HG03521 (cell line): ENCODE measurements at regions not wholly inside any gene's neighbourhood (a gene's known extent, or its start where the extent isn't known, plus 50 kb on each side); places are given as distances from the start of the nearest gene placed in this dataset.
"Not testable (repeated sequence)": the region's sequence is repeated elsewhere in the genome, so short reads cannot be mapped to it uniquely, and the experiment has no call there.

Experiments
- ATAC-seq: cut with Tn5 transposase; IDR thresholded peaks from one replicate; pipeline ENCODE4 v1.9.1; 2021; ENCODE audit warnings: mild to moderate bottlenecking, moderate library complexity; ENCODE audit not compliant: unreplicated experiment

DNA sequence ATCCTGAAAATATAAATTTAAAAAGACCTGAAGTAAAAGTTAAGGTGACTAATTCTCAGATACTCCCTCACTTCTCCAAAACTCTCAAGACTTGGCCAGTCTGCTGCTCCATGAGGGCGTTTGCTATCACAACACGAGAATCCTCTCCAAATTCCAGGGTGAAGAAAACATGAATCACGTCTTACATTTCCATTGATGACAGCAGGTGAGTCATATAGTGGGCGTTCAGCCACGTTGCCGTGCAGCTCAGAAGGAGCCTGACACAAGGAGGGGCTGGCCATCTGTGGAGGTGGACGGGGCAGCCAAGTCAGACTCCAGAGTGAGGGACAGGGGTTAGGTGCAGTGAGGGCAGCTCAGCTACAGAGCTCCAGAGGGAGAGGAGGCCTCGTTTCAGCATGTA is 555.1 kb upstream of the ADAMTS16 start:
- no peak for ATAC-seq

DNA sequence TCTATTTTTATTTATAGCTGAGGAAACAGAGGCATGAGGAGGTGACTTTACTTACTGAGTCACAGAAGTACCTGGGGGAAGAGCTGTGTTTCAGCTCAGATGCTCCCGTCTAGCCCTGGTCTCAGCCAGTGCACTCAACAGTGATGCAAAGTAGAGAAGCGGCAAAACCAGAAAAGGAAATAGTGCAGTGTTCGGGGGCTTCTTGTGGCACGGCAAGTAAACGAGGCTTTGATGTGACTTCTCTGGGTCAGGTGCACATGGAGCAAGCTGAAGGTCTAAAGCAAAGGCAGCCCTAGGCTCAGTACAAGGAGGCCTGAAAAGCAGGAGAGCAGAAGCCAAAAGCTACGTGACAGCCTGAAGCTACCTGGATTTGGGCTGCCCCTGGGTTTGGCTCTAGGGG is 526.7 kb upstream of the ADAMTS16 start:
- no peak for ATAC-seq

DNA sequence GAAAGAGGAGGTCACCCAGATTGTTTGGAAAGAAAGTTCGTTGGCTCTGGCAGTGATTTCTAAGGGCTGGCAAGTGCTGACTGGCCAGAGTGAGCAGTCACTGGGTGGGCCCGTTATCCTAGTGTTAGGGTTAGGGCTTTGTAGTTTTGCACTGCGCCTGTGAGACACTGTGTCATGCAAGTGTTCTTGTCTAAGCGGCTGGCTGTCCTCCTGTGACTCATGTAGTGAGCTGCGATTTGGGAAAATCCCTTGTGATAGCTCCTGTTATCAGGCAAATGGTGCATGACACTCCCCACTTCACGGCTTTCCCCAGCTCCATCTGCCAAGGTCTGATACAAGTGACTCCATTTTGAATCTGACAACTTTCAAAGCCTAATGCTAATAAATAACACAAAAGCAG is 526.0 kb upstream of the ADAMTS16 start:
- ATAC-seq = no peak

DNA sequence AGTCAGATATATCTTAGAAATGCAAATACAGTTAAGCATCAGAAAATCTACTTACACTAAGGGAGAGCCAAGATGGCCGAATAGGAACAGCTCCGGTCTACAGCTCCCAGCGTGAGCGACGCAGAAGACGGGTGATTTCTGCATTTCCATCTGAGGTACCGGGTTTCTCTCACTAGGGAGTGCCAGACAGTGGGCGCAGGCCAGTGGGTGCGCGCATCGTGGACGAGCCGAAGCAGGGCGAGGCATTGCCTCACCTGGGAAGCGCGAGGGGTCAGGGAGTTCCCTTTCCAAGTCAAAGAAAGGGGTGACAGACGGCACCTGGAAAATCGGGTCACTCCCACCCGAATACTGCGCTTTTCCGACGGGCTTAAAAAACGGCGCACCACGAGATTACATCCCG is 524.8 kb upstream of the ADAMTS16 start:
- not testable (repeated sequence) for ATAC-seq

DNA sequence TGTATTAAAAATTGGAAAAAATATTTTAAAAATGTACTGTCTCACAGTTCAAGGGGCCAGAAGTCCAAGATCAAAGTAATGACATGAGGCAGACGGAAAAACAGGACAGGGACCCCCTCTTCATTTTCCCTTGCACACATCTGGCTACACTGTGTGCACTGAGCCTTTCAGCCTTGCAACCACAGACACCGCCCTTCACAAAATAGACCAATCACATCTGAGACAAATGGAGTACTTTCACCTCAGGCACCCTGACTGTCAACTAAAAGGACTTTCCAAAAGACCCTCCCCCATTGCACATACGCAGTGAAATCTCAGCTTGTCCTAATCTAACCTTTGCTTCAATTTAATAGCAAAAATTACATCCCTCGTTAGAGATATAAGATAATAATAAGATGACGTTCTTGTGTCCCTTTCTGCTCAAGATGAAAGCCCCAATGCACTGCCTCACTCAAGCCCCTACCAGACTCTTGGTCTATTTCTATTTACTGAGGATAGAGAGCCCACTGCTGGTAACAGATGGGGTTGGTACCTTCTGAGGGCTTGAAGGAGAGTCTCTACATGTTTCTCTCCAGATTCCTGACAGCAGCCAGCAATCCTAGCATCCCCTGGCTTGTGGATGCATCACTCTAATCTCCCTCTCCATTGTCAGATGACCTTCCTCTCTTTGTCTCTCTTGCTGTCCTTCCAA is 514.8 kb upstream of the ADAMTS16 start:
- no peak for ATAC-seq

DNA sequence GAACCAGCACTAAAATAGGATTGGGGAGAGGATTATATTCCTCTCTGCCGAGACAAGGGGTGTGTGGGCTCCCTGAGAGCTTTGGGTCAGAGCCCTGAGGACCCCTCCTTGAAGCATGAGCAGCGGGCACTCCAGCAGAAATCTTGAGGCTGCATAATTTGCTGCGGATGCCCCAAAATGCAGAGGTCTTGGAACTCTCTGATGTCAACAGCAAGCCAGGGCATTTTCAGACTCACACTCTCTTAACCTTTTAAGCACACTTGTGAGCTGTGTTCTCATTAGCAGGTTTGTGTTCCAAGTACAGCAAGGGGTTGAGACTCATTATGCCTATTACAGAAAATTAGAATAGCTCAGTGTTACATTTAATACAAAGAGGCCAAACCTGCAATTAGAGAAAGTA is 513.0 kb upstream of the ADAMTS16 start:
- ATAC-seq = no peak

DNA sequence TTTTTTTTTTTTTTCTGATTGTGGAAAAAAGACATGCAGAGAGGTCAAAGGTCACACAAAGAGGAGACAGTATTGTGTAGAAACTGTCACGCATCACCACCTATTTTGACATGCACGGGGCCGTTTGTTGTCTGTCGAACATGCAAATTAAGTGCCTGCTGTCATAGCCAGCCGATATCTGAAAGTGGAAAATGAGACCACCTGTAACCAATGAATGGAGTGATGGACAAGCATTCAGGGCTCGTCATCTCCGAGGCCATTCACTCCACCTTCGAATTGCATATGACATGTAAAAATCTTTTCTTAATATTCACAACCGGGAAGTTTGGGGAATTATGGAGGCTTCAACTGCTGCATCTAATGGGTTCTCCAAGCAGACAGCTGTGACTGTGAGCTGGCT is 512.2 kb upstream of the ADAMTS16 start:
- no peak for ATAC-seq

DNA sequence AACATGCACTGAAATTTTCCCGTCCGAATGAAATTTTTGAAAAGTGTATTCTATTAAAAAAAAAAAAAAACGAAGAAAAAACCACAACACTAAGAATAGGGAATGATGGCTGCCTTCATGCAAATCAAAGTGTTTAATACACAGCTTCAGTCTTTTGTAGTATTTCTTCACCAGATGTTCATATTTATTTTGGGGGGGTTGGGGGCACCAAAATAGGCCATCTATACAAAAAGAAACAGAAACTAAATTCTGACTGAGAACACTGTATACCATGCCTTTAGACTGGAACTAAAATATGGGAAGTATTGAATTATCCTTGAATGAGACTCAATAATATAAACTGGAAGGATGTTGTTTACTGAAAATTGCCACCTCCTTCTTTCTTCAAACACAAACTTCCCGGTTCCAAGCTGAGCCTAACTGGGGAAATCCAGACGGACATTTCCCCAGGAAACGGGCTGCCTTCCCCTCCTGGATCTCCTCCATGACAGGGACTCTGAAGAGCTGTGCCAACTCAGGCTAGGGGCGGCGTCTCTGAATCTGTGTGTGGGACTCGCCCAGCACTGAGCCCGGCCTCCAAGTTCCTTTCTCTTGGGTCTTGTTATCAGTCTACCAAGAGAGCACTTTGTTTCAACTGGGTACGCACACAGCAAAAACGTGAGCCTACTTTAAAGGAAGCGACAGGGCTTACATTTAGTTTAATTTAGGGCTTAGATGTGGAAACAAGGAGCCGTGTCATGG is 511.3 kb upstream of the ADAMTS16 start:
- ATAC-seq = no peak

DNA sequence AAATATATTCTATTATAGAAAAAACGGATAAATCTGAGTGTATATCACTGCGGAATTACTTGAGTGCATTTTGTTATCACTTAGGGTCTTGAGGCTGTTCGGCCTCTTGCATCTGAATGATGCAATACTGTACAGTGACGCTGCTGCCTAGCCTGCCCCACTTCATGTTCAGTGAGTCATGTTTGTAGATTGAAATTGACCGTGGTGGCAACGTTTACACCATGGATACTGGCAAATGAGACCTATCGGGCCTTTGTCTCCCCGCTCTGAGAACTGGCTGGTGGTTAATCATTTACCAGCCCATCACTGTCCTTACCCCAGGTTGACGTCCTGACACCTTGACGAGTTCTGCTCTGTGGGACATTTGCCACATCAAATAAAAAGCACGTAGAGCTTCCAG is 510.1 kb upstream of the ADAMTS16 start:
- no peak for ATAC-seq

DNA sequence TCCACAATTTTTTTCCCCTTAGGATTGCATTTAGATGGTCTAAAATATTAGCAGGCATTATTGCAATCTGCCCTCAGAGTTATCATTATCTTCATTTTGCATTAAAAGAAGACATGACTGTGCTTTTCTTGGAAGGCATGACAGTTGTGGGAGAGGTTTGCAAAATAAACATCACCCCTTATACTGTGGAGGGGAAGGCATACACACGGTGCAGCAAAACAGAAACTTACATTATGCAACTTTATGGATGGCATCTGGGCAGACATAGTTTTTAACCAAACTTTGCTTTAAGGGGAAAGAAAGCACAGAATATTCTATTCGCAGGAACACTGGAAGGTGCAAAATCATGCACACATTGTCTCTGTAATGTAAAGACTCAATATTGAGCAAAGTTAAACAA is 505.8 kb upstream of the ADAMTS16 start:
- ATAC-seq = no peak

DNA sequence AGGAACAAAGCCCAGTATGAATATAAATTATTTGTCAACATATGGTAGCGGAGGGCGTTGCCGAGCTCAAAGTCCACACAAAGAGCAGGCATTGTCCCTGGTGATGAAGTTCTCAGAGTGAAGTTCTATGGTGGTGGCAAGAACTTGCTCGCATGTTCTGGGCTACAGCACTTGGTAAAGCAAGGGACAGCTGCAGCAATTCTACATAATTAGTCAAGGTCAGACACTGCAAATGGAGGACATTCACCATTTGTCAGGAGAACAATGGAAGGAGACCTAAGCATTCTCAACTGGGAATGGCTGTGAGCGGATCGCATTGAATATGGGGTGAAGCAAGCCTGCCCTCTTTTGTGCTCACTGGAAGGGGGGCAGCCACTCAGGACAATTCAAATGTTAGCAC is 503.8 kb upstream of the ADAMTS16 start:
- no peak for ATAC-seq

DNA sequence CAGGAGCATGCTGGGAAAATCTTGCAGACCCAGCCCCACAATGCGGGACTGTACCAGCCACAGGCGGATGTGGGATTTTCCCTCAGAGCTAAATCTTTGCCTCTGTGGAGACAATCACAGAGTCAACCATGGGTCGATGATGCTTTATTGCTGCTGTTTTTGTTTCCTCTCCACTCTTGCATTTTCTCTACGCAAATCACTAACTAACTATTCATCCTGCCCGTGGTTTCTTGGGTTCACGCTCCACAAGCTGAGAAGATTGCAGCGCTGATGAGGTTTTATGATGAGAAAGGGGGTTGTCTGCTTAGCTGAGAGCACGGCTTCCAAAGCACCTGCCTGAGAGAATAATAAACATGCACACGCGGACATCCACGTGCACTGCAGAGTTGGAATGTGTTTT is 500.2 kb upstream of the ADAMTS16 start:
- ATAC-seq = no peak

DNA sequence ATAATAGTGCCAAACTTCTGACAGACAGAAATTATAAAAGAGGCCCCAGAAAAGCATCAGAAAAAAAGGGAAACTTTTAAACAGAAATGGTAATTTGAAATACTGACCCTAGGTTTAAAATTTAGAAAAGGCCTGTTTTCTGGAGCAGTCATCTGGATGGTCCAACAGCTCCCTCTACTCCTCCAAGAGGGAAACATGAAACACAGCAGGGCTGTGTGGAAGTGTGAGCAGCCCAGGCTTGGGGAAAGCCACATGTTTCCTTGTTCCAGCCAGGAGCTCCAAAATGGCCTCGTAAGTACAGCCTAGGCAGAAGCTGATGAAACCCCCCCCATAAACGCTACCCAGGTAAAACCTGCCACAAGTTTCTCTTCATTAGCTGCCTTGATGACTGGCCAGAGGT is 499.3 kb upstream of the ADAMTS16 start:
- no peak for ATAC-seq

DNA sequence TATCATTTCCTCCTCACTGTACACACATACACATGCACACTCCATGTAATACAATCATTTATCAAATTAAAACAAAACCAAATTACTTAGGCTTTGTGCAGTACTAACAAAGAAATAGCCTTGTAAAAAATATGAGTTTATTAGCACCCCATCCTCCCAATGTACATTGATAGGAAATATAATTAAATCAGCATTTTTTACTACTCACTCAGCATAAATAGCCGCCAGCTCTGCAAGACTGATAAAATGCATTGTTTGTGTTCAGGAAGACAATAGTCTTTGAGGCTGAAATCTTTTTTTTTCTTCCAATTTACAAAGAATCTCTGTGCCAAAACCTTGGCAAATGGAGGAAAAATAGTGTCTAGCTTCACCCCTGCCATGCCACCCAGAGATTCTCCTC is 497.6 kb upstream of the ADAMTS16 start:
- no peak for ATAC-seq

DNA sequence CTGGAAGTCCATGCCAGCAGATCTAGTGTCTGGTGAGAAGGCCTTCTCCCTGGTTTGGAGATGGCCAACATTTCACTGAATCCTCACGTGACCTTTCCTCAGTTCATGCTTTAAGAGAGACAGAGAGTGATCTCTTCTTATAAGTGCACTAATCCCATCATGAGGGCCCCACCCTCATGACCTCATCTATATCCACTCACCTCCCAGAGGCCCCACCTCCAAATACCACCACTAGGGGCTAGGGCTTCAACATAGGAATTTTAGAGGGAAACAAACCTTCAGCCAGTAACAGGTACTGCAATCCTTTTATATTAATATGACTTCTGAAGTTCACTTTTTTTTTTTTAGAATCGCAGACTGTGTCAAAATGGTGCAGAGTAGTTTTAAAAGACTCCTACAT is 496.9 kb upstream of the ADAMTS16 start:
- ATAC-seq = no peak

DNA sequence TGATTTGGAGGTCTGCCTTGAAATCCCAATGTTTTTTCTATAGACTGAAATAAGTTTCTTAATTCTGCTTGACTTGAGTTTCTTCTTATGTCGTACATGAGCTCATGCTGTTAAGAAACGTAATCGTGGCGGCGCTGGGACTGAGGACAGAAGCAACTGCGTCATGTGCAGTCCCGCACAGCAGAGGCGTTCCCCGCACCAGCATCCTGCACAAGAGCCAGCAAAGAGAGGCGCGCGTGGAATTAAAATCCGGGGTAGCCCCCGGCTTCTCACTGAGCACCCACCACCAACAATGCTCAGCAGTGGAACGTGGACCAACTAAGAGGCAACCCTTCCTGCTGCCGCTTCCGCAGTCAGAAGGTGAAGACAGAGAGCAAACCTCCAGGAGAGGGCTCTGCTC is 496.2 kb upstream of the ADAMTS16 start:
- ATAC-seq = no peak

DNA sequence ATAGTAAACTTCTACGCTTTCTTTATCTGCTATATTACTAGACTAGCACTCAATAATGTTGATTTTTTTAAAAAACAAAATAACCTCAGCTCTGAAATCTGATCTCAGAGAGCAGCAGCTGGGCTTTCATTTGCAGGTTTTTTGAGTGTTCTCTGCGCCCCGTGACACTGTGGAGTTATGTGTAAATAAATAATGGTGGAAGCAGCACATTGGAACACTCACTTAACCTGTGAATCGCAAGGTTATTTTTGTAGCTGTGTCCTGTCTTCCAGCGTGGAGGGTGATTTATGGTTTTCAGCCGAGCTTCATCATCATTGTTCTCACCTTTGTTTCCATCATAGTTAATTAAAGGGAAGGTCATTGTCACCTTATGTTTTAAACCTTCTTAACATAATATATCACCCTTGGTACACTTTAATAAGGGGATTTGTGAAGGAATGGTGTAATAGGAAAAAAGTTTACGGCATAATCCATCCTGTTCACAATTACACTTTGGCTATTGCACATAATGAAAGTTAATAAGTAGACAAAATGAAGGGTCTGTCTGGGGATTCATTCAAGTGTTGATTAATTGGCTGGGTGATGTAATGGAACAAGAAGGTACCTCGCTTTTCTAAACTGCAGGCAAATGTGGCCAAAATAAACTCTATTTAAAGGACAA is 493.3 kb upstream of the ADAMTS16 start:
- ATAC-seq = no peak

DNA sequence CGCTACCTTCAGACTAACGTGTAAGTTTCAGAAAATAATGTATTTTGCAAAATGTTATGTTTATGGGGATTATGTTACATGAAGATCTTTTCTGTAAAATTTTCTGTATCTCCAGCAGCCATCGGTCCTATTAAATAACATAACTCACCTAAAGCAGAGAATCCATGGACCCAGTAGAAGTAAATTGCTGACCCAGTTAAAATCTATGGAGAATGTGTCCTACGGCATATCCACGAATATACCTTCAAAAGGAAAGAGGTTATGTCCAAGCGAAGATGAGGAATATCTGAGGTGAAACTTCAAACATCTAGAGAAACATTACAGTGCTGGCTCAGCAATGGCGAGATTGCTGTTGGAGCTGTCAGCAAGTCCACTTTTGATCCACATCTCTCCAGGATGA is 492.2 kb upstream of the ADAMTS16 start:
- no peak for ATAC-seq

DNA sequence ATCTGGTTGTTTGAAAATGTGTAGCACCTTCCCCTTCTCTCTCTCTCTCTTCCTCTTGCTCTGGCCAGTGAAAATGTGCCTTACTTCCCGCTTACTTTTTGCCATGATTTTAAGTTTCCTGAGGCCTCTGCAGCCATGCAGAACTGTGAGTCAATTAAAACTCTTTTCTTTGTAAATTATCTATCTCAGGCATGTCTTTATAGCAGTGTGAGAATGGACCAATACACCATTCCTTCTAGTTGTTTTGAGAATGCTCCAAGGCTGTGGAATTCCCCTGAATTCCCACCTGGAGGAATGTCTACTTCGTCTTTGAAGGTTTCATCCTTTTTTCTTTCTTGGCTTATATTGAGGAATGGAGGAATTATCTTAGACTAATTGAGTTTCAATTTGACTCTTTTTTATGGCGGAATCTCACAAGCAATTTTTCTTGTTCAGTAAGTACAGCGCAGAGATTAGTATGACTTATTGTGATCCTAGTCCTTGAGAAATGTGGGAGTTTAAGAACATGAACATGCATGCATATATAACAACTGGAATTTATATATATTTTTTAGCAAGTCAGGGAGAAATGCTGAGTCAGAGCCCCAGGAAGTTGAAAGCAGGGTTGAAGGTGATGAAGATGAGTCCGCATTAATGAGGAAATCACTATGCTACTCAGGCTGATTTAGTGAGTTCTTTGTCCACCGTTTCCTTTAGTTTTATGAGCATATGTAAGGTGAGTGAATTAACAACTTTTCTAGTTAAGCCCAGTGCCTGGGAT is 488.1 kb upstream of the ADAMTS16 start:
- ATAC-seq = no peak

DNA sequence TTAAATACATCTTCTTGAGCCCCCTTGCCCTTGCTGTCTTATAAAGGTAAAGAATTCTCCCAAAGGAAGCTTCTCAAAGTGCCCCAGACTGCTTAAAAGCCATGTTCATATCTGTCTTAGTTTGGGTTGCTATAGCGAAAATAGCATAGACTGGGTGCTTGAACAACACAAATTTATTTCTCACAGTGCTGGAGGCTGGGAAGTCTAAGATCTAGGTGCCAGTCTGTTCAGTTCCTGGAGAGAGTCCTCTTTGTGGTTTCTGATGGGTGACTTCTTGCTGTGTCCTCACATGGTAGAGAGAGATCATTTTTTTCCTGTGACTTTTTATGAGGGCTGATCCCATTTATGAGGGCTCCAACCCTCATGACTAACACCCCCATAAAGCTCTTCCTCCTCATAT is 486.7 kb upstream of the ADAMTS16 start:
- ATAC-seq = no peak

DNA sequence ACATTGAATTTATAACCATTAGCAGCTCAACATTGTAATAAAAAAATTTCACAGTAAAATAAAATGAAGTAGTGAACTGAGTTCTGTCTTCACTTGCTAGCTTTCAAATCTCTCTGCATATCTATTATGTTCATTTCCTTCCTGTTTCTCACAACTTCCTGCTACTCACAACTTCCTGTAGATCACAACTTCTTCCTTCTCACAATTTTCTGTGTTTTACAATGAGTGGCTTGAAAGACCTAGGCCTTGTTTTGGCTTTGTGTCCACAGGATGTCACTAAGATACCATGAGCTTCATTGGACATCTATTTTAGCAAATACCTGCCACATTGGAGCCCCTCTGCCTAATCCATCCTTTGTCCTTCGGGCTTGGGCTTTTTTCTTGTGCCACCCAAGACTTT is 480.3 kb upstream of the ADAMTS16 start:
- ATAC-seq = no peak

DNA sequence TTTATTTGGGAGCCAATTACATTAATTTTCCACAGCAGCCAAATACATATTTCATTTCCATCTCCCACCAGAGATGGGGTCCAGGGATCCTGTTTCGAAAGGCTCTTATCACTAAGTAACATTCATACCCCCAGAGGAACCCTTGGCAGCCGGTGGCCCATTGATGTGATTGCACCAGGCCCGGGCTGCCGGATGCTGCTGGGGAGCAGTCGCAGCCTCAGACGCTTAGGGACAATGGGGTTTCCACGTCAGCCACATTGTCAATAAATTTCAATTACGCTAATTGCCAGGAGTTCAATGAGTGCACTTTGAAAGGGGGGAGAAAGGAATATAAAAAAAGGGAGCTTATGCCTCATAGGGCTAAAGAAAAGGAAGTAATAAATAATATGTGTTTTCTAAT is 478.8 kb upstream of the ADAMTS16 start:
- ATAC-seq = no peak
